ENCODE measurements at regions not wholly inside any gene's neighbourhood (a gene's known extent, or its start where the extent isn't known, plus 50 kb on each side); places are given as distances from the start of the nearest gene placed in this dataset.
A peak's percentile ranks its signal among the peaks of the same experiment; 100 is the strongest.
"Not testable (repeated sequence)": the region's sequence is repeated elsewhere in the genome, so short reads cannot be mapped to it uniquely, and the experiment has no call there.

DNA sequence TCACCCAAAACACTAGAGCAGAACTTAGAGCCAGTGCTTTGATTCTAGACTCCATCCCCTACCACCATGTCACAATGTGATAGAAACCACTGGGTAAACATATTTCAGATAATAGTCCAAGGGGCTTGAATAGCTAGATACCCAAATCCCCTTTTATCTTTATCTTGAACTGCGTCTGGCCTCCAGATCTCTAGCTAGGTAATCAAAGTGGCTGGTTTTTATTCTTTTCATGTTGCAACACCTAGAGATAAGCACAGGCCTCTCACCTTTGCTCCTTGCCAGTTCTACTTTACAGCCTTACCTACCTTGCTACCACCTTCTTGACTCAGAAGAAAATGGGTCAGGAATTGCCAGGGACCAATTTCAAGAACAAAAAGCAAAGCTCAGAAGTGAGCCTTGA, 171.2 kb downstream of the C1D start:
- DNase-seq = no peak
- Histone ChIP-seq H3K4me3 (no peak overlapping the region), H3K9me3 (no peaks in the 10 kb centered on the region), H3K27me3 (no peaks in the 10 kb centered on the region), H3K36me3 (no peaks in the 10 kb centered on the region)

DNA sequence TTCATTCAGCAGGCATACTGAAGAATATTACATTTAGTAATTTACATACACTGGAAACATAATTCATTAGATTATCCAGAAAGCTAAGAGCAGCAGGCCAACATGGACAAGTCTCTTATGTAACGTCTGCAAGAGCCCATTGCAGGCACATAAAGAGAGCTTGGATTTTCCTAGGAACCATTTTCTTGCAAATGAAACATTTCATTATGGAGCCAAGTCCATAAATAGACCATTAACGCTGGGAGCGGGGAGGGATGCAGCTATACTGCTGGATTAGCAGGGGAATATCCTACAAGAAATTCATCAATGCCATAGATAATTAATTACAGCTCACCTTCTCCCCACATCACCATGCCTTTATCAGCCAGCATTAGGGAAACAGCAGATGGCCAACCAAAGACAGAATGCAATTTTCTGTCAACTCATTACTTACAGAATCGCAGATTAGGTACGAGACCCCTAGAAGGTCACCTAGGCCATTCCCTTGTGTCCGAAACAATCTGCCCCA, 170.4 kb downstream of the C1D start:
- Histone ChIP-seq H3K27me3 (no peaks in the 10 kb centered on the region), H3K9me3 (no peaks in the 10 kb centered on the region), H3K4me3 (no peak overlapping the region), H3K36me3 (no peaks in the 10 kb centered on the region)
- DNase-seq = no peak

DNA sequence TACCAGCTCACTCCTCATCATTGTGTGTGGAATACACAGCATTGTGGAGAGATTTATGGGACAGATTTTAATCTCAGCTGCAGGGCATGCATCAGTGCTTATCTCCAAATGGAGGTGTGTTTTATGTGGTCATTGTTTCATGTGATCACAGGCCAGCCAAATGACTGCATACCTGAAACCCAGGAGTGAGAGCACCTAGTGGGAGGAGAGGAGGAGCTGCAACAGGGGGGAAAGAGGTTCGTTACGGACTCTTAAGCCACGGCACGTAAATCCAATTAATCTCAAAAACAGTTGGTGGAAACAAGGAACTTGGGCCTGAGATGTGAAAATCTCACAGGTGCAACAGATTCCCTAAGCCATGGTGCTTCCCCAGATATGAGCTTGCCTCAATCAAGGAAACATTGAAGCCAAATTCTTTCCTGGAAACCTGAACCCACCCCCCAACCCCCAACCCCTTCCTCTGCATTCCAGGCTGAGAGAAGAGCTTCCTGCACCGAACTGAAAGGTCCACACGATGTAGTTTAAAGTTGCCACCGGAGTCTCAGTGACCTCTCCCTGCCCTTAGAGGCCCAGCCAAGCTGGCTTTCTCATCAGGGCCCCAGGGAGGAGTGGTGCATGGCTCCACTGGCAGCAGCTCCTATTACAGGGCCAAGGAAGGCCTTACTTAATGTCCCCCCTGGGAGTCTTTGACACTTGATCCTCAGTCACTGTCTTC, 167.4 kb downstream of the C1D start:
- H3K9me3 ChIP-seq = no peaks in the 10 kb centered on the region; the same call in 1 of the 2 replicates
- DNase-seq = no peak
- no peaks in the 10 kb centered on the region for H3K36me3 ChIP-seq

DNA sequence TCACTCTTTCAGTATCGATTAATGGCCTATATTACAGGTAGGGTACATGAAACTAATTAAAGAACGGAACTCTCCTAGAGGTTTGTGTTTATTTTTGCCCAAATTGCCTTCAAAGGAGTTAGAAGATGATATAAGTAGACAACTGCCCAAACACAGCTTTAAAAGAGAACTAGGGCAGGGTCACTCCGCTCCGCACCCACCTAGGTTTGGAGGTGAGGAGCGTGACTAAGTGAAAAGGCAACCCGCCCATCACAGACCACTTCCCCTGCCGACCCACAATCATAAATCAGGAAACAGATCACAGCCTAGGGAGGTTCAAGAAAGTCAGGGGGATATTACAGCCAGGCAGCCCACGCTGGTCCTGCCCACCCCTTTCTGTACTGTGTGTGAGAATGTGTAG, 166.7 kb downstream of the C1D start:
- DNase-seq = no peak
- H3K4me3 ChIP-seq = no peak overlapping the region
- peaks cover 7% of the 10 kb centered on the region for H3K9me3 ChIP-seq
- no peaks in the 10 kb centered on the region for H3K36me3 ChIP-seq
- H3K27me3 ChIP-seq = no peaks in the 10 kb centered on the region

More for the DNA sequence above, 167.4 kb downstream of the C1D start:
- Histone ChIP-seq H3K4me3 (no peak overlapping the region), H3K27me3 (no peaks in the 10 kb centered on the region)

DNA sequence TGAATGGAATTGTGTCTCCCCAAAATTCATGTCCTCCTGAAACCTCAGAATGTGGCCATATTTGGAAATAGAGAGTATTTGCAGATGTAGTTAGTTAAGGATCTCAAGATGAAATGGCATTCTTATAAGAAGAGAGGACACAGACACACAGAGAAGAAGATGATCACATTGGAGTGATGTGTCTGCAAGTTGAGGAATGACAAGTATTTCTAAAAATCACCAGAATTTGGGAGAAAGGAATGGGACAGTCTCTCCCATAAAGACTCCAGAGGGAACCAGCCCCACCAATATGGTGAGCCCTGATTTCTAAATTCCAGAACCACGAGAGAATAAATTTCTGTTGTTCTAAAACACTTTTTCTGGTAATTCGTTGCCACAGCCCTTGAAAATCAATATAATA, 166.3 kb downstream of the C1D start:
- Histone ChIP-seq H3K36me3 (no peaks in the 10 kb centered on the region), H3K4me3 (no peak overlapping the region), H3K27me3 (no peaks in the 10 kb centered on the region), H3K9me3 (peaks cover 9% of the 10 kb centered on the region)
- DNase-seq = no peak

DNA sequence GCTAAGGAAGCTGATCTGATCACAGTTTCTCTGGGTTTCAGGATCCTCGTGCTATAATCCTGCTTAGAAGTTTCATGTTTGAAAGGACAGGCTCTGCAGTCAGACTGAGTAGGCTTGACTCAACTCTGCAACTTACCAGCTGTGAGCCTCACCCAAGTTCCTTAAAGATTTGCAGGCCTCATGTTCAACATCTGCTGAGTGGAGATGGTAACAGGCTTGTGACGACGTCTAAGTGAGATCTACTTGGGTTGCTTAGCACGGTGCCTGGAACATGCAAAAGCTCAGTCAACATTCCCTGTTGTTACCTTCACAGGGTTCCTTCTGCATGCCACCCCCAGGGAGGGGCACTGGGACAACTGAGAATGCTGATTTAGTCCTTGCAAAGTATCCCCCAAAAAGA, 164.2 kb downstream of the C1D start:
- Histone ChIP-seq H3K9me3 (peaks cover 9% of the 10 kb centered on the region), H3K36me3 (no peaks in the 10 kb centered on the region), H3K4me3 (no peak overlapping the region), H3K27me3 (no peaks in the 10 kb centered on the region)
- DNase-seq = no peak

DNA sequence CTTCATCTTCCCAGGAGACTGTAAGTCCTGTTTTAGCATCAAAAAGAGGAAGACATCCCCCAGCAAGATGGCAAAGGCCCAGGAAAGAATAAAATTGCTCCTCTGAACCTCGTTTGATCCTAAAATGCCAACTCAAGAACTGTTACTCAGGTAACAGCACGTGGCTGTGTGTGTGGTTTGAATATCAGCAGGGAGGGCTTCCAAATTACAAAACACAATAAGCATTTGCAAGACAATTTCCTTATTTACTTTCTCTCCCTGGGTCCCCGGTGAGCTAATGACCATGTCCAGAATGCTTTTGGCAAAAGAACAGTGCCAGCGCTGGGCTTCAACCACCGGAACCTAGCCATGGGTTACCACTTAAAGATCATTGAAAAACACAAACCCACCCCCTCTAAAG, 163.6 kb downstream of the C1D start:
- DNase-seq = no peak

DNA sequence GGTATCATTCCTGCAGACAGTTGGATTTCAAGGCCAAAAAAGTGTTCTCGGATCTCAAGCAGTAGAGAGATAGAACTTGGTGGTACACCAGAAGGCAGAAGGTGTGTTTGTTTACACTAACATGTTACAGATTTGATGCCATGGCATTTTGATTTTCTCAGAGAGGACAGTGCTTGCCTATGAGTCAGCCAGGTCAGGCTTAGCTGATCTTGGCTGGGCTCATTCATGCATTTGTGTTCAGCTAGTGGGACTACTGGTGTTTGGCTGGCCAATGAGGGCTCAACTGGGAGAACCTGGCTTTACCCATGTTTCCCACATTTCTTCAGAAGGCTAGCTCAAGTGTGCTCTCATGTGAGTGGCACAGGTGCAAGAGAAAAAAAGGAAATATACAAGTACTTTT, 162.0 kb downstream of the C1D start:
- no peaks in the 10 kb centered on the region for H3K36me3 ChIP-seq
- H3K27me3 ChIP-seq = no peaks in the 10 kb centered on the region
- peaks cover 9% of the 10 kb centered on the region for H3K9me3 ChIP-seq

More for the DNA sequence above, 163.6 kb downstream of the C1D start:
- Histone ChIP-seq H3K9me3 (peaks cover 9% of the 10 kb centered on the region), H3K4me3 (no peak overlapping the region), H3K27me3 (no peaks in the 10 kb centered on the region), H3K36me3 (no peaks in the 10 kb centered on the region)

DNA sequence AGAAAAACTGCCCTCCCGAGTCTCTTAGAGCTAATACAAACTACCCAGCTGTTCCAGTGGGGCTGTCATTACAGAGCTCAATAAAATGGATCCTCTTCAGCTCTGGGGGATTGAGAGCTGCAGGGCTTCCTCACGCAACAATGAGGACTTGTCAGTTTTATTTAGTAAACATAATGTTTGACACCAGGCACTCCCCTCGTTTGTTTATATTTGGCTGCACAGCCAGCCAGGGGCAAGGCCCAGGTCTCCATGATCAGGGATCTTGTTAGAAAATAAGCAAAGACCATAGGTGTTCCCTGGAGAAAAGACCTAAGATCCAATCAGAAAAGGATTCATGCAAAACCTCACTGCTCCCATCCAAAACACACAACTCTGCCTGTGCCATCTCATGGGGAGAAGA, 158.2 kb downstream of the C1D start:
- peaks cover 9% of the 10 kb centered on the region for H3K9me3 ChIP-seq
- no peak overlapping the region for H3K4me3 ChIP-seq
- no peaks in the 10 kb centered on the region for H3K27me3 ChIP-seq
- H3K36me3 ChIP-seq = no peaks in the 10 kb centered on the region
- DNase-seq = no peak

More for the DNA sequence above, 162.0 kb downstream of the C1D start:
- DNase-seq = no peak
- no peak overlapping the region for H3K4me3 ChIP-seq

DNA sequence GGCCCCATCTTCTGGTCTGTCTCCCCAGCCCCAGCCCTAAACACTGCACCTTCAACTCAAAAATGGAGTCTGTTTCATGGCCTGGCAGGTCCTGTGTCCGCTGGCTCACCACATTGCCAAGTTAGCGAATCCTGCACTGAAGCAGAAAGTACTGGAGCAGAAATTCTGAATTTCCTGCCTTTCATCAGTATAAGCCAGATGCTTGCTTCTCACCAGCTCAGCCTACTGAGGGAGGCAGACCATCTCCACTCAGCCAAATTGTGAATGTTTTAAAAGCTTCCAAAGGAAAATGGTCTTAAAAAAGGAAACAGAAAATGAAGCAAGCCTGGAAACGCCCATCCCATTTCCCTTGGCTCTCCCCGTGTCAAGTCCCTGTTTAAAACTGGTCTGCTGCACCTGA, 157.8 kb downstream of the C1D start:
- H3K9me3 ChIP-seq = peaks cover 9% of the 10 kb centered on the region
- no peak overlapping the region for H3K4me3 ChIP-seq
- no peaks in the 10 kb centered on the region for H3K27me3 ChIP-seq
- DNase-seq = no peak
- H3K36me3 ChIP-seq = no peaks in the 10 kb centered on the region

DNA sequence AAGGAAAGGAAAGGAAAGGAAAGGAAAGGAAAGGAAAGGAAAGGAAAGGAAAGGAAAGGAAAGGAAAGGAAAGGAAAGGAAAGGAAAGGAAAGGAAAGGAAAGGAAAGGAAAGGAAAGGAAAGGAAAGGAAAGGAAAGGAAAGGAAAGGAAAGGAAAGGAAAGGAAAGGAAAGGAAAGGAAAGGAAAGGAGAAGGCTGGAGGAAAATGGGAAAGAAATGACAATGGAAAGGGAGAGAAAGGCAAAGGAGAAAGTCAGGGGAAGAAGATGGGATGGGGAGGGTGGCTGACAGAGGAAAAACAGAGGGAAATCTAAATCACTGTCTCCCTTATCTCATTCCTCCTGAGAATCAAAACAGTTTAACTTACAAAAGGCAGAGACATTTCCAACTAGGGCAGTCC, 156.3 kb downstream of the C1D start:
- H3K36me3 ChIP-seq, DNase-seq, H3K4me3 ChIP-seq, H3K27me3 ChIP-seq, H3K9me3 ChIP-seq: not testable (repeated sequence)

DNA sequence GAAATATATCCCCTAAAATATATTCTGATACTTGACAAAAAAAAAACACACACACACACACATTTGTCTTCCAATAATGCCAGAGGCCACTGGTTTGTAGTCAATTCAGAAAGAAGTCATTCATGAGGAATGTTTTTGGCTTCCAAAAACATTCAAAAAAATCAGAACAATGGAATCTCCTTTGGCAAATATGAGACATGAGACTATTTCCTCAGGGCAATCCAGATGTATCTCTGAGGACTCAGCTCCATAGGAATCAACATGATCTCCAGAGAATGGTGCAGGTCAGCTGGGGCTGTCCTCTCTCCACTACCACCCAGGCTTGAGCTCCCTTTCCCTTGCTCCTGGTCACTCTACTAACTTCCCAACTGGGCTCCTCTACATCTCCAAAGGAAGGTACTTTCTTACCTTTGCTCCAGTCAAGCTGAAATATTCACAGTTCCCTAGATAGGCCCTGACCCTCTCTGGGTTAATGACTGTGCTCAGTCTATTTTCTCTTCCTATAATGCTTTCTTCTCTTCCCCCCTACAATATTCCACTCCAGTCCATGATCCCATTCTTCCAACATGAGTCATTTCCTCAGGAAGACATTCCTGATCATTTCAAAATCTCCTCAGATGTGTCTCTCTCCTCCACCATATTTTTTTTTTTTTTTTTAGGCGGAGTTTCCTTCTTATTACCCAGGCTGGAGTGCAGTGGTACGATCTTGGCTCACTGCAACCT, 145.3 kb downstream of the C1D start:
- Histone ChIP-seq H3K36me3 (no peaks in the 10 kb centered on the region), H3K4me3 (no peak overlapping the region), H3K27me3 (no peaks in the 10 kb centered on the region), H3K9me3 (no peaks in the 10 kb centered on the region; the same call in 1 of the 2 replicates)
- peak; percentile 65 for DNase-seq

DNA sequence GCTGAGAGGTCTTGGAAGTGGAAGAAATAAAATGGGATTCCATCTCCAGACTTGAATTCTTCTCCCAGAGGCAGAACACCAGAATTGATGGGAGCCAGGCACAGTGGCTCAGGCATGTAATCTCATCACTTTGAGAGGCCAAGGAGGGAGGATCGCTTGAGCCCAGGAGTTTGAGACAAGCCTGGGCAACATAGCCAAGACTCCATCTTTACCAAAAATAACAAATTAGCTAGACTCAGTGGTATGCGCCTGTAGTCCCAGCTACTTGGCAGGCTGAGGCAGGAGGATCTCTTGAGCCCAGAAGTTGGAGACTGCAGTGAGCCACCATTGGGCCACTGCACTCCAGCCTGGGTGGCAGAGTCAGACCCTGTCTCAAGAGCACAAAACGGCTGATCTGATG, 144.3 kb downstream of the C1D start:
- H3K4me3 ChIP-seq = no peak overlapping the region
- H3K36me3 ChIP-seq = no peaks in the 10 kb centered on the region
- H3K9me3 ChIP-seq = no peaks in the 10 kb centered on the region
- peak; percentile 78 for DNase-seq
- no peaks in the 10 kb centered on the region for H3K27me3 ChIP-seq

DNA sequence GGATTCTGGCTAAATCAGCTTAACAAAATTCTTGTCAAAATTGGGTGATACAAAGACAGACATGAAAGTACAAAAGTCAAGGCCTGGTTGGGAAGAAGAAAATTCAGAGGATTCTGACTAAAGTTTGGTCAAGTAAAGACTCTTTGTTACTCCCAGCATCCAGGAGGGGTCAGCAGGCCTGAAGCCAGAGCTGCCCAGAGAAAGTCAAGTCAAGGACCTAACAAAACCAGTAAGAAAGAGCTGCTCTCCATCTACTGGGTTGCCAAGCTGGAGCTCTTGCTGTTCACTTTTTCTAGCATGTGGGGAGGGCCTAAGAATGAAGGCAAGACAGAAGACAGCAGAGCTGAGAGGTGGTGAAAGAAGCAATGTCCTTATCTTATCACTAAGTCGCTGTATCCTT, 143.3 kb downstream of the C1D start:
- H3K9me3 ChIP-seq = no peaks in the 10 kb centered on the region
- no peaks in the 10 kb centered on the region for H3K36me3 ChIP-seq
- no peaks in the 10 kb centered on the region for H3K27me3 ChIP-seq
- H3K4me3 ChIP-seq = no peak overlapping the region
- no peak for DNase-seq

DNA sequence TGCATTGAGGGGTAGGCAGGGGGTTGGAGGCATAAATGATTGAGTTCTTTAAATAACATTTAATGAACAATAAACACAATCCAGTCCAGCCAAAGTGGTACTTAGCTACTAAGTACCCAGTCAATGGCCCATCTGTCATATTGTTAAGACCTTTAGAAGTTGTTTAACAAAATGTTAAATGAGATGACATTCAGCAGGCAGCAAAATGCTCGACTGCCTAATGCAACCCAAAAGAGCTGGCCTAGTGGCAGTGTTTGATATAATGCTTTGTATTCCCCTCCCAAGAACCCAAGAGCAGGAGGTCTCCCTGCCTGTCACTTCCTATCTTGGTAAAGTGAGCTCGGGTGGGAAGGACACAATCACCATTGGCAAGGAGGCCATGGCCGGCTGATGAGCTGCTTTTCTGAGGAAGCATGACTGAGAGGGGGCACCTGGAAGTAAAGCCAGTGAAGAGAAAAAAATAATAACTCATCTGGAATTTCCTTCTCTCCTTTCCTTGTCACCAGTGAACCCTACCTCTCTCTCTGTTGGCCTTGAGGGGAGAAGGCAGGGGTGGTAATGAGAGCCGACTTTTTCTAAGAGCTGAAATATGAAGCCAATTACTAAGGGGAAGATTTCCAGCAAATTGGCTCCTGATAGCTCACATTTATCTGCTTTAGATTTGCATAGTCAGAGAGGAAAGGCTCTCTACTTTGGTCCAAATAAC, 140.6 kb downstream of the C1D start:
- DNase-seq = no peak
- H3K27me3 ChIP-seq = no peaks in the 10 kb centered on the region
- no peaks in the 10 kb centered on the region for H3K36me3 ChIP-seq
- H3K9me3 ChIP-seq = no peaks in the 10 kb centered on the region
- H3K4me3 ChIP-seq = no peak overlapping the region

DNA sequence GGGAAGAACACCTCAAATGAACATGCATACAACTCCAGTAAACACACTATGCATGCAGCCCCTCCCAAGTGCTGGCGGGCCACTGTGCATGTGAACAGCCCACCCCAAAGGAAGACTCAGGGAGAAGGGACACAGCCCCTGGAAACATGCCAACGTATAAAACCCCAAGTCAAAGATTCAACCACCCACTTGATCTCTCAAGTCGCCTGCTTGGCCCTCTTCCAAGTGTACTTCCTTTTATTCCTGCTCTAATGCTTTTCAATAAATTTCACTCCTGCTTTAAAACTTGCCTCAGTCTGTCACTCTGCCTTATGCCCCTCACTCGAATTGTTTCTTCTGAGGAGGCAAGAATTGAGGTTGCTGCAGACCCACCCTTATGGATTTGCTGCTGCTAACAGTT, 139.1 kb downstream of the C1D start:
- DNase-seq = no peak
- H3K4me3 ChIP-seq = no peak overlapping the region
- H3K27me3 ChIP-seq = no peaks in the 10 kb centered on the region
- H3K36me3 ChIP-seq = no peaks in the 10 kb centered on the region
- H3K9me3 ChIP-seq = no peaks in the 10 kb centered on the region

DNA sequence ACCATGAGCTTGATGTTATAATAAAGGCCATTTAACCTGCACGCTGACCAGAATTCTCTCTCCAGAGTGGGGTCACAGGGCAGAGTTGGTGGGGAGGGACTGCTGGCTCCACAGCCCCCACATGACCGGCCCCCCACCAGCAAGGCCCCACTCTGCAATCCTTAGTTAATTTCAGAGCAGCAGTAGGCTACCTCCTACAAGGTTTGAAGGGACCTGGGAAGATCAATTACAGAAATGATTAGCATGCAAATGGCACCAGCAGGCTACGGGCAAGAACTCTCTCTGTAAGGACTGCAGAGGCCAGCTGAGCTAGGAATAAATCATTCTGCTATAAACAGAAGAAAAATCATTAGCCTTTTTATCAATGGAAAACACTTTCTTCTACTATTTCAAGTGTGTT, 135.3 kb downstream of the C1D start:
- DNase-seq = no peak
- H3K27me3 ChIP-seq = no peaks in the 10 kb centered on the region

More for the DNA sequence above, 135.3 kb downstream of the C1D start:
- Histone ChIP-seq H3K9me3 (no peaks in the 10 kb centered on the region), H3K36me3 (no peaks in the 10 kb centered on the region), H3K4me3 (no peak overlapping the region)
